ENCODE measurements at regions not wholly inside any gene's neighbourhood (a gene's known extent, or its start where the extent isn't known, plus 50 kb on each side); places are given as distances from the start of the nearest gene placed in this dataset.

- Histone ChIP-seq H3K36me3 (no peaks in the 10 kb centered on the region), H3K4me1 (no peaks in the 10 kb centered on the region), H3K27ac (no peak overlapping the region), H3K9me3 (no peaks in the 10 kb centered on the region), H3K27me3 (no peaks in the 10 kb centered on the region), H3K4me3 (no peak overlapping the region)
- DNase-seq, result no peak
- in situ Hi-C loops (cut with MboI; ENCODE audit: low pct_ligation_motif_present in 1 of 4, low pct_unique_long_range_greater_than_20kb in 1 of 4, low sequenced_read_pairs in 3 of 4), result no loop called here
- 79 to 85% methylated on average over 3 of the region's 3 CpGs for WGBS, 2 donors (ENCODE audit: low coverage in 1 of 2)
- intact Hi-C loops (cut with DNase I; ENCODE audit: low total_unique reads), result no loop called here
- TF ChIP-seq POLR2A (IDR thresholded peaks at IDR 0.05), result no peak
- TF ChIP-seq POLR2AphosphoS5 (IDR thresholded peaks at IDR 0.05), result no peak
- no peak for TF ChIP-seq EP300 (IDR thresholded peaks at IDR 0.05; ENCODE audit: low read depth)
Observed at GRCh38 chr11:110038201-110038600, 55.0 kb upstream of the ZC3H12C start.
